Activated T-cell treated with anti-CD3 and anti-CD28 coated beads, Interleukin-2, amount 50 U/mL, for 72 hours (primary cell): ENCODE measurements at regions not wholly inside any gene's neighbourhood (a gene's known extent, or its start where the extent isn't known, plus 50 kb on each side); places are given as distances from the start of the nearest gene placed in this dataset.

ENCODE experiments used
- ATAC-seq, 2 donors: fragments of 150-1000 bp; cut with Tn5 transposase; replicated peaks in 1 of 2; 2 replicates each; pipeline ENCODE4 v1.10.0; 2021; ENCODE audit warnings: moderate library complexity in 2 of 2, mild to moderate bottlenecking in 1 of 2
- DNase-seq, 2 donors: peaks; one replicate each; pipeline ENCODE4 v3.0.0; 2021 to 2022; ENCODE audit warnings: mixed read lengths in 1 of 2
- H3K27ac Mint-ChIP-seq: one replicate; pipeline ENCODE4 v1.8.0; 2022; ENCODE audit warnings: mild to moderate bottlenecking, moderate library complexity, mixed read lengths
- H3K27me3 Mint-ChIP-seq: one replicate; pipeline ENCODE4 v1.8.0; 2022; ENCODE audit warnings: low read depth, mixed read lengths
- H3K36me3 Mint-ChIP-seq, 2 donors: one replicate each; pipeline ENCODE4 v1.8.0; 2022; ENCODE audit warnings: mixed read lengths in 2 of 2, mild to moderate bottlenecking in 1 of 2; ENCODE audit not compliant: insufficient read depth in 2 of 2
- H3K4me1 Mint-ChIP-seq: one replicate; pipeline ENCODE4 v1.8.0; 2022; ENCODE audit warnings: low read depth, mixed read lengths
- H3K4me3 Mint-ChIP-seq, 2 donors: one replicate each; pipeline ENCODE4 v1.8.0; 2022; ENCODE audit warnings: mild to moderate bottlenecking in 2 of 2, mixed read lengths in 2 of 2, moderate library complexity in 2 of 2
- H3K9me3 Mint-ChIP-seq, 2 donors: one replicate each; pipeline ENCODE4 v1.8.0; 2022; ENCODE audit warnings: mixed read lengths in 2 of 2

- Mint-ChIP-seq H3K9me3 (no peaks in the 10 kb centered on the region), H3K36me3 (no peaks in the 10 kb centered on the region), H3K27ac (no peak overlapping the region), H3K4me1 (no peaks in the 10 kb centered on the region), H3K27me3 (peaks cover 20% of the 10 kb centered on the region), H3K4me3 (no peak overlapping the region)
- DNase-seq (no peak), ATAC-seq (no peak)
Measured at GRCh38 chr12:97005174-97005573, 98.1 kb downstream of the NEDD1 start.

GRCh38 chr12:97005646-97006045 is 98.6 kb downstream of the NEDD1 start:
- no peak for DNase-seq
- ATAC-seq = no peak
- Mint-ChIP-seq H3K27ac (no peak overlapping the region), H3K4me3 (no peak overlapping the region), H3K4me1 (no peaks in the 10 kb centered on the region), H3K27me3 (peaks cover 20% of the 10 kb centered on the region), H3K36me3 (no peaks in the 10 kb centered on the region), H3K9me3 (no peaks in the 10 kb centered on the region)

GRCh38 chr12:97006585-97006984 is 99.5 kb downstream of the NEDD1 start:
- Mint-ChIP-seq H3K27me3 (peaks cover 20% of the 10 kb centered on the region), H3K9me3 (no peaks in the 10 kb centered on the region), H3K4me3 (no peak overlapping the region), H3K36me3 (no peaks in the 10 kb centered on the region), H3K27ac (no peak overlapping the region), H3K4me1 (no peaks in the 10 kb centered on the region)
- ATAC-seq (no peak), DNase-seq (no peak)

- Mint-ChIP-seq H3K4me3 (no peak overlapping the region), H3K36me3 (no peaks in the 10 kb centered on the region), H3K27me3 (no peaks in the 10 kb centered on the region), H3K27ac (no peak overlapping the region), H3K9me3 (peaks cover 0 to 3% of the 10 kb centered on the region in 2 donors), H3K4me1 (no peaks in the 10 kb centered on the region)
- no peak for DNase-seq
- ATAC-seq = peak in 1 of 2 donors; percentile 17
Measured at GRCh38 chr12:97016163-97016562, 109.1 kb downstream of the NEDD1 start.

- ATAC-seq = peak; percentile 40 to 62
- Mint-ChIP-seq H3K4me1 (no peaks in the 10 kb centered on the region), H3K36me3 (no peaks in the 10 kb centered on the region), H3K4me3 (no peak overlapping the region), H3K9me3 (peaks cover 0 to 3% of the 10 kb centered on the region in 2 donors), H3K27ac (no peak overlapping the region), H3K27me3 (no peaks in the 10 kb centered on the region)
- DNase-seq = no peak
Measured at GRCh38 chr12:97017213-97017612, 110.2 kb downstream of the NEDD1 start.

- H3K4me3 Mint-ChIP-seq = no peak overlapping the region
Measured at GRCh38 chr12:97022536-97023230, 115.6 kb downstream of the NEDD1 start.

GRCh38 chr12:97024393-97024792 is 117.3 kb downstream of the NEDD1 start:
- DNase-seq (no peak), ATAC-seq (no peak)
- Mint-ChIP-seq H3K36me3 (no peaks in the 10 kb centered on the region), H3K9me3 (no peaks in the 10 kb centered on the region), H3K4me1 (no peaks in the 10 kb centered on the region), H3K27ac (no peak overlapping the region), H3K27me3 (no peaks in the 10 kb centered on the region), H3K4me3 (no peak overlapping the region)

More at GRCh38 chr12:97022536-97023230, 115.6 kb downstream of the NEDD1 start:
- no peaks in the 10 kb centered on the region for H3K27me3 Mint-ChIP-seq
- DNase-seq = no peak
- no peaks in the 10 kb centered on the region for H3K4me1 Mint-ChIP-seq
- no peaks in the 10 kb centered on the region for H3K36me3 Mint-ChIP-seq
- no peak overlapping the region for H3K27ac Mint-ChIP-seq
- H3K9me3 Mint-ChIP-seq = no peaks in the 10 kb centered on the region
- ATAC-seq = no peak

GRCh38 chr12:97026901-97027300 is 119.8 kb downstream of the NEDD1 start:
- H3K9me3 Mint-ChIP-seq = no peaks in the 10 kb centered on the region
- no peaks in the 10 kb centered on the region for H3K27me3 Mint-ChIP-seq
- no peak overlapping the region for H3K27ac Mint-ChIP-seq
- H3K36me3 Mint-ChIP-seq = no peaks in the 10 kb centered on the region
- H3K4me1 Mint-ChIP-seq = no peaks in the 10 kb centered on the region
- no peak for DNase-seq
- no peak for ATAC-seq
- no peak overlapping the region for H3K4me3 Mint-ChIP-seq

- H3K27me3 Mint-ChIP-seq = no peaks in the 10 kb centered on the region
- DNase-seq = no peak
- no peak overlapping the region for H3K27ac Mint-ChIP-seq
- no peak for ATAC-seq
- no peaks in the 10 kb centered on the region for H3K4me1 Mint-ChIP-seq
- H3K36me3 Mint-ChIP-seq = no peaks in the 10 kb centered on the region
- no peaks in the 10 kb centered on the region for H3K9me3 Mint-ChIP-seq
- no peak overlapping the region for H3K4me3 Mint-ChIP-seq
Measured at GRCh38 chr12:97027482-97027881, 120.4 kb downstream of the NEDD1 start.

GRCh38 chr12:97038131-97038530 is 131.1 kb downstream of the NEDD1 start:
- no peaks in the 10 kb centered on the region for H3K4me1 Mint-ChIP-seq
- no peaks in the 10 kb centered on the region for H3K27me3 Mint-ChIP-seq
- no peak for ATAC-seq
- peaks cover 0 to 1% of the 10 kb centered on the region in 2 donors for H3K9me3 Mint-ChIP-seq
- H3K4me3 Mint-ChIP-seq = no peak overlapping the region
- DNase-seq = no peak
- H3K36me3 Mint-ChIP-seq = no peaks in the 10 kb centered on the region
- H3K27ac Mint-ChIP-seq = no peak overlapping the region

GRCh38 chr12:97038834-97039233 is 131.8 kb downstream of the NEDD1 start:
- no peak for ATAC-seq
- H3K27ac Mint-ChIP-seq = no peak overlapping the region
- H3K4me1 Mint-ChIP-seq = no peaks in the 10 kb centered on the region
- no peak for DNase-seq
- H3K4me3 Mint-ChIP-seq = no peak overlapping the region
- H3K36me3 Mint-ChIP-seq = no peaks in the 10 kb centered on the region
- H3K27me3 Mint-ChIP-seq = no peaks in the 10 kb centered on the region
- H3K9me3 Mint-ChIP-seq = peaks cover 0 to 1% of the 10 kb centered on the region in 2 donors

- Mint-ChIP-seq H3K4me3 (no peak overlapping the region), H3K36me3 (no peaks in the 10 kb centered on the region), H3K27ac (no peak overlapping the region), H3K4me1 (no peaks in the 10 kb centered on the region), H3K27me3 (no peaks in the 10 kb centered on the region), H3K9me3 (peaks cover 0 to 1% of the 10 kb centered on the region in 2 donors)
- DNase-seq (no peak), ATAC-seq (no peak)
Measured at GRCh38 chr12:97046901-97047300, 139.8 kb downstream of the NEDD1 start.

- DNase-seq (no peak), ATAC-seq (no peak)
- Mint-ChIP-seq H3K27ac (no peak overlapping the region), H3K9me3 (peaks cover 0 to 1% of the 10 kb centered on the region in 2 donors), H3K27me3 (no peaks in the 10 kb centered on the region), H3K4me3 (no peak overlapping the region), H3K36me3 (no peaks in the 10 kb centered on the region), H3K4me1 (no peaks in the 10 kb centered on the region)
Measured at GRCh38 chr12:97047361-97047760, 140.3 kb downstream of the NEDD1 start.

GRCh38 chr12:97048421-97049035 is 141.5 kb downstream of the NEDD1 start:
- no peak for DNase-seq
- Mint-ChIP-seq H3K36me3 (no peaks in the 10 kb centered on the region), H3K27ac (no peak overlapping the region), H3K4me1 (no peaks in the 10 kb centered on the region), H3K27me3 (no peaks in the 10 kb centered on the region), H3K9me3 (no peaks in the 10 kb centered on the region), H3K4me3 (no peak overlapping the region)
- ATAC-seq = no peak
